ENCODE measurements at regions not wholly inside any gene's neighbourhood (a gene's known extent, or its start where the extent isn't known, plus 50 kb on each side); places are given as distances from the start of the nearest gene placed in this dataset.

- Histone ChIP-seq H3K36me3 (no peaks in the 10 kb centered on the region), H3K27me3 (no peaks in the 10 kb centered on the region), H3K4me1 (peaks cover 3 to 54% (median 14%) of the 10 kb centered on the region in 3 donors), H3K4me3 (no peak overlapping the region), H3K9me3 (no peaks in the 10 kb centered on the region), H3K27ac (peak overlapping the region in 3 of 4 donors; percentile 76 to 84 (median 79))
- TF ChIP-seq CTCF (IDR thresholded peaks at IDR 0.05) (no peak), POLR2AphosphoS5 (IDR thresholded peaks at IDR 0.05) (no peak), POLR2A (IDR thresholded peaks at IDR 0.05) (no peak), EP300 (IDR thresholded peaks at IDR 0.05) (no peak)
- ATAC-seq = no peak
Measured at GRCh38 chr1:239807361-239807760, 284.3 kb upstream of the FMN2 start.

DNA sequence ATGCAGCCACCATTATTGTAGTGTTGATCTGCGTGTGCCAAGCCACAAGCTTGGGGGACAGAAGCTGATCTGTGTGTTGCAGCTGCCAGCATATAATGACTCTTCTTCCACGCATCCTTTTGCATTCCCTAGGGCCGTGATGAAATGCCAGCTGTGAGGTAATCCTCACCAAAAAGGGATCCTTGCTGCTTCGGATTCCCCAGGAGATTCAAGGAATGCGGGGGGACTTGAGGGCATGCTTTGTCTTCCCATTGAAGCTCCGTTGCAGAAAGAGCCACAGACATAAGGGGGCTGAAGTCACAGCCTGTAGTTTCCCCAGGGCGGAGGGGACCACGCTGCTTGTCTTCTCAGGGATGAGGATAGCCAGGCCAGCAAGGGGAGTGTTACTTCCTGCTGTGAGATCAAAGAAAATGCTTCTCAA is 281.6 kb upstream of the FMN2 start:
- H3K27me3 ChIP-seq = no peaks in the 10 kb centered on the region
- no peak for TF ChIP-seq CTCF (IDR thresholded peaks at IDR 0.05)
- no peak for TF ChIP-seq POLR2A (IDR thresholded peaks at IDR 0.05)
- no peak for TF ChIP-seq POLR2AphosphoS5 (IDR thresholded peaks at IDR 0.05)
- no peak for TF ChIP-seq EP300 (IDR thresholded peaks at IDR 0.05)
- no peak for ATAC-seq
- H3K9me3 ChIP-seq = no peaks in the 10 kb centered on the region
- no peaks in the 10 kb centered on the region for H3K36me3 ChIP-seq
- 67 to 68% methylated on average over 5 to 7 of the region's 8 CpGs for WGBS, 2 donors (ENCODE audit: low coverage in 1 of 2)
- H3K4me1 ChIP-seq = peaks cover 6 to 66% (median 22%) of the 10 kb centered on the region in 3 donors
- no peak overlapping the region for H3K4me3 ChIP-seq
- H3K27ac ChIP-seq = peak overlapping the region in 3 of 4 donors; percentile 28 to 51 (median 47)

DNA sequence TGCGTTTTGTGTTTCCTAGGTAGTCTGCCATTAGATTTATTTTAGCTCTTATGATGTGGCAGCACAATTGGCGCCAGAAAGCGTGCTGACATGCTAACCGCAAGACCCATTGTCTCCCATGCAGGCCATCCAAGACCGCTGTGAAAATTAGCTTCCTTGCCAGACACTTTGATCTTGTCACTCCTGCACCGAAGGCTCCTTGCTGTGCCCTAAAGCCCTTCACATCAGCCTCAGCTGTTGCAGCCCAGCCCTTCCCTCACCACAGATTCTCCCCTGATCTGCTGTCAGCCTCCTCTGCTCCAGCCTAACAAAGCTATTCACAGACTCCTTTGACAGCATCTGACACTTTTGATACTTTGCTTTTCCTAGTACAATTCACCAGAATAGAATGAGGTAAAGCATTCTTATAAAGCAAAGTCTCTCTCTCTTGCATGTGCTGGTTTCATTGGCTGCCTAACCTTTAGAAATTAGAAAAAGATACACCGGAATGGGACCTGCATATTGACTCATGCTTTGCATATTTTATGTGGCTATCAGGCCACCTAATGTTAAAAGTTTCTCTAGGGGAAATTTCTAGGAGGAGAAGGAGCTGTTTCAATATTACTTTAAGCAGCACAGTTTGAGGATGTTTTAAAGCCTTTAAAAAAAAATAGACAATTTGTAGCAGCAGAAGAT is 280.3 kb upstream of the FMN2 start:
- peak overlapping the region; percentile 9 to 51 (median 20) for H3K27ac ChIP-seq

DNA sequence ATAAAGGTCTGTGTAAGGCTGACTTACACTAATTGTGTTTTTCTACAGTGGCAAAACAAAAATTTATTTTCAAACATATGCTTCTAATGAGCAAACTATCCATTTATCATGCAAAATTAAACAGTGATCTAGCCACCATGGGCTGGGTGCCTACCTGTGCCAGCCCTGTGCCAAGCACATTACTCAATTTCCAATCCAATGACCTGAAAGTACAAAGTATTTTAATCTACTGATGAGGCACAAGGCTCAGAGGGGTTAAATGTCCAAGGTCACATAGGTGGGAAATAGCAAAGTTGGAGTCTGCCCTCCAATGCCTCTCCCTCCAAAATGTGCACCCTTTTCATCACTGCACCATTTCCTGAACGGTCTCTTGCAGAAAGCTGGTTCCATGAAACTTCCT is 279.1 kb upstream of the FMN2 start:
- Histone ChIP-seq H3K27ac (peak overlapping the region in 3 of 4 donors; percentile 40 to 89 (median 89)), H3K27me3 (no peaks in the 10 kb centered on the region), H3K4me1 (peaks cover 12 to 66% (median 21%) of the 10 kb centered on the region in 3 donors), H3K36me3 (no peaks in the 10 kb centered on the region), H3K4me3 (no peak overlapping the region), H3K9me3 (no peaks in the 10 kb centered on the region)
- 100% methylated on average over 1 of the region's 1 CpG for WGBS, 2 donors (ENCODE audit: low coverage in 1 of 2)
- TF ChIP-seq EP300 (IDR thresholded peaks at IDR 0.05) (no peak), POLR2A (IDR thresholded peaks at IDR 0.05) (no peak), CTCF (IDR thresholded peaks at IDR 0.05) (no peak), POLR2AphosphoS5 (IDR thresholded peaks at IDR 0.05) (no peak)
- no peak for ATAC-seq

More for the DNA sequence above, 280.3 kb upstream of the FMN2 start:
- 77% methylated on average over 3 to 7 of the region's 7 CpGs for WGBS, 2 donors (ENCODE audit: low coverage in 1 of 2)
- Histone ChIP-seq H3K27me3 (no peaks in the 10 kb centered on the region), H3K9me3 (no peaks in the 10 kb centered on the region), H3K36me3 (no peaks in the 10 kb centered on the region), H3K4me3 (no peak overlapping the region), H3K4me1 (peaks cover 6 to 66% (median 26%) of the 10 kb centered on the region in 3 donors)
- ATAC-seq = no peak
- TF ChIP-seq POLR2AphosphoS5 (IDR thresholded peaks at IDR 0.05) (no peak), POLR2A (IDR thresholded peaks at IDR 0.05) (no peak), CTCF (IDR thresholded peaks at IDR 0.05) (no peak), EP300 (IDR thresholded peaks at IDR 0.05) (no peak)

- Histone ChIP-seq H3K4me1 (peaks cover 12 to 71% (median 22%) of the 10 kb centered on the region in 3 donors), H3K36me3 (no peaks in the 10 kb centered on the region), H3K27ac (peak overlapping the region; percentile 83 to 96 (median 89)), H3K4me3 (no peak overlapping the region), H3K9me3 (no peaks in the 10 kb centered on the region), H3K27me3 (no peaks in the 10 kb centered on the region)
- ATAC-seq = peak; percentile 84
- WGBS, 2 donors (ENCODE audit: low coverage in 1 of 2) = 9 to 39% methylated on average over 6 to 8 of the region's 8 CpGs
- TF ChIP-seq POLR2A (IDR thresholded peaks at IDR 0.05) = no peak
- peak in 2 of 4 experiments; percentile 8 to 48 for TF ChIP-seq CTCF (IDR thresholded peaks at IDR 0.05)
- peak; percentile 76 for TF ChIP-seq POLR2AphosphoS5 (IDR thresholded peaks at IDR 0.05)
Measured at GRCh38 chr1:239814306-239814881, 277.3 kb upstream of the FMN2 start.
